ENCODE measurements at regions not wholly inside any gene's neighbourhood (a gene's known extent, or its start where the extent isn't known, plus 50 kb on each side); places are given as distances from the start of the nearest gene placed in this dataset.
"Not testable (repeated sequence)": the region's sequence is repeated elsewhere in the genome, so short reads cannot be mapped to it uniquely, and the experiment has no call there.

DNA sequence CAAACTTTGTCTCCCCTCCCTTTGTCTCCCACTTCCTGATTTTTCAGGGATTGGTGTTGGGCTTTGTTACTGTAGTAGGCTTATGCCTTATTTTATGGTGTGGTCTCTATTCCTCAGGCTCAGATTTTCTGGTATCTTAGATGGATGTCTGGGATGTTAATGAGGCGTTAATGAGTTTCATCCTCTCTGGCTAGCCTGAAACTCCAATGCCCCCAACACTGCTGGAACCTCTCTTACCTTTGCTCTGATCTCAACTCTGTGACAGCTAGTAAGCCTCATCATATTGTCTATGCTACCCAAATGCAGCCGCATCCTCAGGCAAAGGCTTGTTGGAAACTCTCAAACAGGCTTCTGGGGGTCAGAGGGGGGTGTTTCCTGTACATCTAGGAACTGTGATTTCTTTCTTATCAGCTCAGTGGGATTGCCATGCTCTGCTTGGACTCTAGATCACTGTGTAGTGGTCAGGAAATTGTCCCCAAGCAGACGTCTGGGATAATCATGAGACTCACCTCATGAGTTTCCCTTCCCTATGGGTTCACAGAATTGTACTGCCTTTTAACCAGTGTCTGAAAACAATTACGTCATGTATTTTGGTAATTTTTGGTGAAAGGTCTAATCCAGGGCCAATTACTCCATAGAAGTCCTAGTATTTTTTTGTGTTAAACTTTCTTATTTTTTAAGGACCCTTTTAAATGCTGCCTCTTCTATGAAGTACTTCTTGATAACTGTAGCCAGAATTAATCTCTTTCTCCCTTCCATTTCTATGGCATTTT, 88.8 kb upstream of the TRPC7 start:
- DNase-seq = no peak

DNA sequence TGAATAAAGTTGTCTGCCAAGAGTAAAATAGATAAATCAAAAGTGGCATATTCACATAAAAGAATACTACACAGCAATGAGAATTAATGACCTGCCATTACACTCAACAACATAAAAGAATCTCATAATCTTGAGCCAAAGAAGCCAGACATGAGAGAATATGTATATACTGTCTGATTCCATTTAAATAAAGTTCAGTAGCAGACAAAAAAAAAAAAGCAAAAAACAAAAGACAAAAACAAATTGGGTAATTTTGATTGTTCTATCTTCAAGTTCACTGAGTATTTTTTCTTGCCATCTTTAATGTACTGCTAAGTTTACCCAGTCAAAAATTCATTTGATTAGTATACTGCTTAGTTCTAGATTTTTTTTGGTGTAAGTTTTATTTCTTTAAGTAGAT, 87.9 kb upstream of the TRPC7 start:
- DNase-seq = no peak

DNA sequence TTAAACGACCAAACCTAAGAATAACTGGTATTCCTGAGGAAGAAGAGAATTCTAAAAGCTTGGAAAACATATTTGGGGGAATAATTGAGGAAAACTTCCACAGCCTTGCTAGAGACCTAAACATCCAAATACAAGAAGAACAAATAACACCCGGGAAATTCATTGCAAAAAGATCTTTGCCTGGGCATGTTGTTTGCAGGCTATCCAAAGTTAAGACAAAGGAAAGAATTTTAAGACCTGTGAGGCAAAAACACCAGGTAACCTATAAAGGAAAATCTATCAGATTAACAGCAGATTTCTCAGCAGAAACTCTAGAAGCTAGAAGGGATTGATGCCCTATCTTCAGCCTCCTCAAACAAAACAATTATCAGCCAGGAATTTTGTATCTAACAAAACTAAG, 82.2 kb upstream of the TRPC7 start:
- DNase-seq = not testable (repeated sequence)

DNA sequence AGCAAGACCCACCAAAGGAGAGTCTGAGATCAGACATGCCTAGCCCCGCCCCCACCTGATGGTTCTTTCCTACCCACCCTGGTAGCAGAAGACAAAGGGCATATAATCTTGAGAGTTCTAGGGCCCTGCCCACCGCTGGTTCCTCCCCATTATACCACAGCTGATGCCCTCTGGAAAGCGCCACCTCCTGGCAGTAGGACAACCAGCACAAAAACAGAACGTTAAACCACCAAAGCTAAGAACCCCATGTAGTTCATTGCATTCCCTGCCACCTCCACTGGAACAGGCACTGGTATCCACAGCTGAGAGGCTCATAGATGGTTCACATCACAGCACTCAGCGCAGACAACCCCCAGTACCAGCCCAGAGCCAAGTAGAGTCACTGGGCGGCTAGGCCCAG, 81.2 kb upstream of the TRPC7 start:
- DNase-seq = no peak

DNA sequence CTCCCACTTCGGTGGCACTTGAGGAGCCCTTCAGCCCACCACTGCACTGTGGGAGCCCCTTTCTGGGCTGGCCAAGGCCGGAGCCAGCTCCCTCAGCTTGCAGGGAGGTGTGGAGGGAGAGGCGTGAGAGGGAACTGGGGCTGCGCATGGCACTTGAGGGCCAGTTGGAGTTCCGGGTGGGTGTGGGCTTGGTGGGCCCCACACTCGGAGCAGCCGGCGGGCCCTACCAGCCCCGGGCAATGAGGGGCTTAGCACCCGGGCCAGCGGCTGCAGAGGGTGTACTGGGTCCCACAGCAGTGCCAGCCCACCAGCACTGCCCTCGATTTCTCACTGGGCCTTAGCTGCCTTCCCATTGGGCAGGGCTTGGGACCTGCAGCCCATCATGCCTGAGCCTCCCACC, 78.8 kb upstream of the TRPC7 start:
- not testable (repeated sequence) for DNase-seq

DNA sequence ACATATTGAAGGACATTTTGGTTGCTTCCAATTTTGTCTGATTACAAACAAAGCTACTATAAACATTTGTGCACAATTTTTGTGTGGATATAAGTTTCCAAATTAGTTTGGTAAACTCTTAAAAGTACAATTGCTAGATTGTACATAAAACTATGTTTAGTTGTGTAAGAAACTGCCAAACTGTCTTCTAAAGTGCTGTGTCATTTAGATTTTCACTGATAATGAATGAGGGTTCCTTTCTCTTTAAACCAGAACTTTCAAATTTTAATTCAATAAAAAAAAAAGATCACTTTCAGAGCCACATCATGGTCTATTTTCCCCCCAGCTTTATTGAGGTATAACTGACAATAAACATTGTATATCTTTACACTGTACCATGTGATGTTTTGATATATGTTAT, 74.0 kb upstream of the TRPC7 start:
- DNase-seq = no peak

DNA sequence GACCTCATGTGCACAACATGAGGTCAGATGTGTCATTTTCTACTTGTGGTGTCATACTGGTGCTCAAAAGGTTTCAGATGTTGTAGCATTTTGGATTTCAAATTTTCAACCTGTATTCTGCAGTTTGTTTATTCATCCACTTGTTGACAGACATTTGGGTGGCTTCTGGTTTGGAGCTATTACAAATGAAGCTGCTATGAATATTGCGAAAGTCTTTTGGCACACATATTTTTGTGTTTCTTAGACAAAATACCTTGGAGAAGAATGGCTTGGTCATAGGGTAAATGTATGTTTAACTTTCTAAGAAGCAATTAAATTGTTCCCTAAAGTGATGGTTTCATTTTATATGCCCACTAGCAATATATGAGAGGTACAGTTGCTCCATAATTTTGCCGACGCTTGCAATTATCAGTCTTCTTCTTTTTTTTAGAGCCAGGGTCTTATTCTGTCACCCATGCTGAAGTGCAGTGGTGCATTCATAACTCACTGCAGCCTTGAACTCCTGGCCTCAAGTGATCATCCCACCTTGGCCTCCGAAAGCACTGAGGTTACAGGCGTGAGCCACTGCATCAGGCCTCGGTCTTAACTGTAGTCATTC, 70.7 kb upstream of the TRPC7 start:
- no peak for DNase-seq

DNA sequence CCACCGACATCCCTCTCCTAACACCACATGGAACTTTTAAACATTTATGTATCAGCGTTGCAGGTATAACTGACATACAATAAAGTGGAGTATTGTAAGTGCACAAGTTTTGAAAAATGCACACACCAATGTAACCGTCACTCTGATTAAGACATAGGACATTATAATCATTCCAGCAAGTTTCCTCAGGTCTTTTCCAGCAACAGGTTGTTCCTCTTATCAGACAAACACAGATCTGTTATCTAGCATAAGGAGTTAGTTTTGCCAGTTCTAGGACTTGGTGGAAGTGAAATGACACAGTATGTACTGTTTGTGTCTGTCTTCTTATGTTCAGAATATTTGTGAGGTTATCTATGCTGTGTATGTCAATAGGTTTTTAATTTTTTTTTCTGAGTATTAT, 69.5 kb upstream of the TRPC7 start:
- no peak for DNase-seq

DNA sequence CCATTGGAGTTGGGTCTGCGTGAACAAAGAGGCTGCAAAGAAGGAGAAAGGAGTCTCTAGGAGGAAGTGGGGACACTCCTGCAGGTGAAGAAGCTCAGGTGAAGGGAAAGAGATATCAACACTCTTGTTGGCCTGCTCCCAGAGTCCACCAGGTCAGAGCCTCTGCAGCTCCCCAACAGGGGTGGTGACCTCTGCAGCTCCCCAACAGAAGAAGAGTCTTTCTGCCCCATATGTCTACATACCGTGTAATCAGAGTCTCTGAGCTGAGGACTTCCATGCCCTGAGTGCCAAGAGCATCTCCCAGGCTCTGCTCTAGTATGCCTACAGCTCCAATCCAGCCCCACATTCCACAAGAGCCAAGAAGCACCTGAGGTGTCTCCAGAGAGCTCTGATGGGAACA, 67.4 kb upstream of the TRPC7 start:
- no peak for DNase-seq

DNA sequence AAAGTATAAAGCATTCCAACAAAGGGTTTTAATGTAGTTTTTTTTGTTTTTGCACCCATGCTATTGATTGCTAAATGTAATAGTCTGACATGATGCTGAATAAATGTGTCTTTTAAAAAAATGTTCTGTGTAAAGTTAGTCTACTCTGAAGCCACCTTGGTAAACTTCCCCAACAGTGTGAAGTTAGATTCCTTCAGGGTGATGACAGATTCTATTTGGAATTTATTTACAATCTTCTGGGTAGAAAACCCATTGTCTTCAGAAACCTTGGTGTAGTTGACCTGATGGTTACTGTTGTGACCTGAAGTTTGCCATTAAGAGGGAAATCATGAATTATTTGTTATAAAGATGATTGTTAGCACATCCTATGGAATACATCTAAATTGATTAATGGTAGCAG, 64.7 kb upstream of the TRPC7 start:
- DNase-seq = no peak

DNA sequence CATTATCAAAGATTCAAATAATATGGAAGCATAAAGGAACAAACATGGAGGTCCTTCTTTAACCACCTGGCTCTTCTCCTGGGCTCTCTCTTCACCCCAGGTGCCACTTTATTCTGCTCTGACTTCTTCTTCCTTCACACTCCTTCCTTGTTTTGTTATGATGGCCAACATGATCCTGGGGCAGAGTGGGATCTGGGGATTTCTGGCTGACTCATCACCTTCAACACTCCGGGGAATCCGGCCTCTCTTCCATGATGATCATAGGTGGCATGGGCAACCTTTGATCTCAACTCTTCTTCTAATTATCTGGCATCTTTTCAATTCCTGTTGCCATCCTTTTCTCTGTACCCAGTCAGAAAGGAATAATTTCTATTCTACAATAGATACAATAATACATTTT, 62.1 kb upstream of the TRPC7 start:
- no peak for DNase-seq

DNA sequence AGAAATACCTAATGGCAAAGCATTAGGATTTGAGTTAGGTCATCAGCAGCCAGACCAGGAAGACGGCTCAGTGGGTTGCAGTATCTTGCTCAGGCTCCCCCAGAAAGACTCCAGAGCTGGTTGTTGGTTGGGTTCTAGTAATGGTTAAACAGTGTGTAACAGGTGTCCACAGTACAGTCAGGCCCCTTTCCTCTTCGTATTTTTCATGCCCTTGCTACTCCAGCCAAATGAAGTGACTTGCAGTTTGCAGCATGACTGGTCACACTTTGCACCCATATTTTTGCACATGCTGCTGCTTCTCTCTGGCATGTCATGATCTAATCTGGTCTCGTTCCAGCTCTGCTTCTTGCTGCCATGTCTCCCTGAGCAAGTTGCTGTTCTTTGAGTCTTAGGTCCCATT, 60.6 kb upstream of the TRPC7 start:
- no peak for DNase-seq

DNA sequence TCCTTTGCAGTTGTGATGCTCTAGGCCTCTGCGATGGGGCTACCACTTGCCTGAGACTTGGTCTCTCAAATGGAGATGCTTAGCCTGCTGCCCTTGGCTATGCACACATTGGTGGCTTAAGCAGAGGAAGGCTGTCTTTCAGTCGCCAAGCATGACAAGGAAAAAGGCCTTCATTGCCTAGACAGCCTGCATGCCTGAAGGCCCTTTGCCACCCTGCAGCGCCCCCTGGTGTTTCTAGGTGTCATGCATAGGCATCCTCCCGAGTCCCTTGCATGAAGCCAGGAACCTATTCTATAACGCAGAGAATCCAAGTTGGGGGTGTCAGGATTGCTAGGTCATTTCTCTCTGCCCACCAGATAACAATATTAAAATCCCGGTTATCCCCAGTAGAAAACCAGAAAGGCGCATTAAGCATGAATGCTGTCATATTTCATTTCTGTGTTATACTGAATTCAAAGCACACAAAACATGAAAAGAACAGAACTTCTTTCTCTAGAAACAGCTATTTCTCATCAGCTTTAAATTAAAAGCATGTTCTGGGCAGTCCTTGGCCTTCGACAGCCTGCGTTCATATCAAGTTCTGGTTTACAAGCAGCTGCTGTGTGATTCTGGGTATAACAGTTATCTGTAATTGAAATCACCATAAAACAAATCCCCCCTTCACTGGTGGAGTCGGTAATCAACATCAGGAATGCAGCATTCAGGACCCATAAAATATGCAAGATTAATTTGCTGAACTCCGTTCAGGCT, 59.7 kb upstream of the TRPC7 start:
- DNase-seq = peak; percentile 45

DNA sequence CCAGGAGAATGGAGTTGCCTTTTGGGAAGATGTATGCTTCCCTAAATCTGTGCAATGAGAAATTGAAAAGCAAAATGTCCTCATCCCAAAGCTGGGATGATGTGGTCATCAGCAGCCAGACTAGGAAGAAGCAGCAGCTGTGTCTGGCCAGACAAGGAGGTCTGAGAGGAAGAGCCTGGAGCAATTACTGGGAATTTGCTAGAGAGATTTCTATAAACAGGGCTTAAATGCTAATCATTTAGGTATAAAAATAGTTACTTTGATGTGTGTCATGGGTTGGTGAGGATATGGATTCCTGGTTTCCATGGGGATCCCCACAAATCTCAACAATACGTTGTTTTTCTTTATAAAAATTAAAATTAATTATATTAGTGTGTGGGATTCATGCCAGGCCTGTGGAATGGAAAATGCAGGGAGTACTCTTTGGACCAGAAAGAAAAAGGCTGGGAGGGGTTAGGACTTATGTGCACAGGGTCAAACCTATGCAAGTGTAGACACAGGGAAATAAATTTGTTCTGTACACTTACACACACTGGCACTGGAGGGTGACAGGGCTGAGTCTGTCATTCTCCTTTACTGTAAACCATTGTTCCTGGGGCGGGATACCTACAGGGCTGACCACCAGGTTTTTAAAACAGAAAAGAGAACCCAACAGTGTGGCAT, 58.7 kb upstream of the TRPC7 start:
- DNase-seq = no peak

DNA sequence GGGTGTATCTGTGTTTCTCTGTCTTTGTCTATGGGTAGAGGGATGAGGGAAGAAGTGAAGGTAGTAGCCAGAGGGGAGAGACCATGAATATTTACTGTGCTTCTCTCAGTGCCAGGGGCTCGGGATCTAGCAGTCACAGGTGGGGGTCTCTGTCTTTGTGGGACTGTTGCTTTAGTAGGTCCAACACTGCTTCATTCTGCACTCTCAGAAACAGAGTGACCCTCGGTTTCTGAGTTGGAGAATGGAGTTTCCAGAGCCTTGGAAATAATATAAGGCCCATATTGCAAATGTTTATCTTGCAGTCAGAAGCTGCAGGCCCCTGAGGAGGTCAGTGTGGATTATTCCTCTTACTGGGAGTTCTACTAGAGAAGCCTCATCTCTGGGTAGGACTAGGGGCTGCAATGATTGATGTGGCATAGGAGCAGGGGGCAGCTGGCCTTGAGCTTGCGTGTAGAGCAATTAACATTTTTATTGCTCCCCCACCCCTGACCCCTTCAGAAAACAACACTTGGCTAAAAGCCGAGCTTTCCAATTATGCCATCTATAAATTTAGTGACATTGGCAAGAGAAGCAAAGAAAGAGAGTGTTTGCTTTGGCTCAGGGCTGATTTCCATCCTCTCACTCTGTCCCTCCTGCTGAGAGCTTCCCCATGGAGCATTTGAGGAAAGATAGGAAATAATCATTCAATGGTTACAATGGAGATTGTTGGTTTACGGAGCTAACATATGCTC, 55.0 kb upstream of the TRPC7 start:
- no peak for DNase-seq

DNA sequence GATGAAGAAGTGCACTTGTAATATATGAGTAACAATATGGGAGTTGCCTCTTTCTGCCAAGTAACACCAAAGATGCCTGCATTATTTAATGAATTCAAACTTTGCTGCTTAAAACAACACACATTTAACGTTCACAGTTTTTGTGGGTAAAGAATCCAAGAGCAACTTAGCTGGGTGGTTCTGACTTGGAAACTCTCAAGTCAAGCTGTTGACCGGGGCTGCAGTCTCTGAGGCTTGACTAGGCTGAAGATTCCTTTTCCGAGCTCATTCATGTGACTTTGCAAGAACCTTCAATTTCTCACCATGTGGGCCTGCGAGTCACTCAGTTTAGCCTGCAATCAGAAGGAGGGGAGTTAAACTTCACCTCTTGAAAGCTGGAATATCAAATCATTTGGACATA, 53.0 kb upstream of the TRPC7 start:
- DNase-seq = no peak
